Epithelial cell of proximal tubule (primary cell): ENCODE measurements at regions not wholly inside any gene's neighbourhood (a gene's known extent, or its start where the extent isn't known, plus 50 kb on each side); places are given as distances from the start of the nearest gene placed in this dataset.
"Not testable (repeated sequence)": the region's sequence is repeated elsewhere in the genome, so short reads cannot be mapped to it uniquely, and the experiment has no call there.

Source experiments
- DNase-seq: peaks from one replicate; pipeline ENCODE4 v3.0.0-alpha.2; 2011; ENCODE audit warnings: low read depth
- H3K4me3 ChIP-seq: 2 replicates; pipeline ENCODE4 v1.5.1; 2011; ENCODE audit warnings: low read depth, mild to moderate bottlenecking, low read length
- CTCF ChIP-seq: conservative IDR thresholded peaks from 2 replicates; pipeline ENCODE4 v1.5.1; 2012; ENCODE audit warnings: low read depth, mild to moderate bottlenecking, low read length

- TF ChIP-seq CTCF: no peak
- no peak for DNase-seq
- H3K4me3 ChIP-seq: no peak overlapping the region
These were observed 959.5 kb downstream of the GRID1 start for GRCh38 chr10:85407088-85407487.

GRCh38 chr10:85408388-85408787, 958.2 kb downstream of the GRID1 start:
- DNase-seq: no peak
- no peak overlapping the region for H3K4me3 ChIP-seq
- TF ChIP-seq CTCF: no peak

GRCh38 chr10:85410586-85410985, 956.0 kb downstream of the GRID1 start:
- not testable (repeated sequence) for H3K4me3 ChIP-seq, DNase-seq

GRCh38 chr10:85413570-85413969, 953.0 kb downstream of the GRID1 start:
- no peak for DNase-seq
- no peak for TF ChIP-seq CTCF
- no peak overlapping the region for H3K4me3 ChIP-seq

- no peak for DNase-seq
- H3K4me3 ChIP-seq: no peak overlapping the region
- no peak for TF ChIP-seq CTCF
These were observed 945.9 kb downstream of the GRID1 start for GRCh38 chr10:85420501-85421191.

- no peak for TF ChIP-seq CTCF
- no peak overlapping the region for H3K4me3 ChIP-seq
- DNase-seq: no peak
These were observed 945.2 kb downstream of the GRID1 start for GRCh38 chr10:85421421-85421820.

GRCh38 chr10:85429126-85429525, 937.5 kb downstream of the GRID1 start:
- DNase-seq: no peak
- no peak for TF ChIP-seq CTCF
- no peak overlapping the region for H3K4me3 ChIP-seq
